HG02759 (cell line): ENCODE measurements at regions not wholly inside any gene's neighbourhood (a gene's known extent, or its start where the extent isn't known, plus 50 kb on each side); places are given as distances from the start of the nearest gene placed in this dataset.

Source experiments
- ATAC-seq: cut with Tn5 transposase; IDR thresholded peaks from one replicate; pipeline ENCODE4 v1.9.1; 2021; ENCODE audit warnings: mild to moderate bottlenecking, moderate library complexity; ENCODE audit not compliant: unreplicated experiment

DNA sequence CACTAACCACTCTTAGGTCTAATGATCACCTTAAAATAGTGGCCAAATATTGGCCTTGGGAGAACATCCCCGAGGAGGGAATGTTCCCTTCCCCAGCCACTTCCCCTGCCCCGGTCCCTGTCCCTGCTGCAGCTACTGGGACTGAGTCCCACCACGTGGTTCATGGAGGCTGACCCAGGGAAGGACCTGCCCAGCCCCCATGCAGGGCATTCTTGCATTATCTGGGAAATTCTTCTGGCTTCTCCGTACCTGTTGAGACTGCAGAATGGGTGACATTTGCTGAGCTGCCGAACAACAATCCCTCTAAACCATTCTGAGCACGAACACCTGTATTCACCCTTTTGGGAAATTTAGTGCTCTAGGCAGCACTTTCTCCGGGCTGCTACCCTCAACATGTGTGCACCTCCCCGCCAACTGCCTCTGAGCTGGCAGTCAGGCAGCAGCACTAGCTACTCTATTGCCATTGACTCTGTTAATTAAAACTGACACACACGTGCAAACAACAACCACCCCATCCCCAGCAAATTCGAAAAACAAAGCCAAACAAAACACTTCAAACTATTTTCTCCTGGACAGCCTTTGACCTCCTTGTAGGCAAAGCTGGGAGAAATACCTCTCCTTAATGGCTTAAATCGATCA, 567.4 kb upstream of the MKI67 start:
- ATAC-seq: no peak

DNA sequence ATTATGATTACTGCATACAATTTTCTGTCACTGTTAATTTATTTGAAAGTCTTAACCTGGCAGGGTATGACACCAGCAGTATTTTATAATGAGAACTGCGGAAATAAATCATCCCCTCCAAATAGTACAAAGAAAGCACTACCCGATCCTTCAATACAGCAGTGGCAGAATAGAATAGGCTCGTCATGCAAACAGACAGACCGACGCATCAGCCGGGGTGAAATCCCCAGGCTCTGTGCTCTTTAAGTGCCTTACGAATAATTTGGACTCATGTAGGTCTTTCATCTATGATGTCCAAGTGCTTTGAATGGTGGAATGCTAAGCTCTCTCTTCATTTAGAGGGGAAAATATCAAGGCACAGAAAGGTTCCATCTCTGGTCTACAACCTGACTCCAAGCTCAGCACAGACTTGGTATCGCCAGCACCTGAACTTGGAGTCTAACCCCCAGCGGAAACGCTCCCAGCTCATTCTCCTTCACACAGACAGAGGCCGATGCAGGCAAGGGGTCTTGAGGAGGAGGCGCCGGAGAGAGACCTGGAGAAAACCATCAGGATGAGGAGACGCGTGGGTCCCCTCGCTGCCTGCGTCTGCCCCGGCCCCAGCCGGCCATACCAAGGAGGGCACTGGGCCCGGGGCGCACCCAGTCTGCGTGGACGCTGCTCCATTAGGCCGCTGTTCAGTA, 568.1 kb upstream of the MKI67 start:
- no peak for ATAC-seq

DNA sequence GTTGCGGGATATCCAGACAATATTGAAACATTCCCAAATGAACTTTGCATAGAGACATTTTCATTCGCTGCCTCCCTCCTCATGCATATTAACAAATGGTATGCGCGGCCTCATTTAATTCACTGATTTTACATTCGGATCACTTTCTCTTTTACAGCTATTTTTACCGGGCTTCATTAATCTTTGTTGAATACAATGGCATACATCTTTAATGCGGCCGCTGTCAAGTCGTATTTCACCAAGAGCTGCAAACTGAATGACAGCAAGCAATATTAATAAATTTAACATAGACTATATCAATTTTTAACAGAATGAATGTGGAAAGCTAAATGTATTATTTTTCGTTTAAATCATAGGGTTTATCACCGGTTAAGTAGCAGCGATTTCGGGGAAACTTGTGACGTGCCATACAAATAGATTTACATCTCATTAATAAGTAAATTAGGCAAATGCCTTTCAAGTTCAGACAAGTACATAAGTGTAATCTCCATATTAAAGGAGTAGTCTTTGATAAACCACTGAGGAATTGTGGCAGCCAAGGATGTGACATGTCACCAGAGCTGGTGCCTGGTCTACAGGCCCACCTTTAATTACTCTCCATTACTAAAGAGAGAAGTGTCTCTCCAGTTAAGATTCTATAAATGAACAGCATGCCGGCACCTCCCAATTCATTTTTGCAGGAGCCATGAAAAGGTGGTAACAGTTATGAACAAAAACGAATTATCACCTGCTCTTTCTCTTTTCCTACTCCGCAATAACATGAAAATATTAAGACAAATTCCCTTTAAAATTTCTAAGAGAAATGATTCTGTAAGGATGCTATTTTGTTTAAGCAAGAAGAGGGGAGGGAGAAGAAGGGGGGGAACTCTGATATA, 568.9 kb upstream of the MKI67 start:
- ATAC-seq: no peak

DNA sequence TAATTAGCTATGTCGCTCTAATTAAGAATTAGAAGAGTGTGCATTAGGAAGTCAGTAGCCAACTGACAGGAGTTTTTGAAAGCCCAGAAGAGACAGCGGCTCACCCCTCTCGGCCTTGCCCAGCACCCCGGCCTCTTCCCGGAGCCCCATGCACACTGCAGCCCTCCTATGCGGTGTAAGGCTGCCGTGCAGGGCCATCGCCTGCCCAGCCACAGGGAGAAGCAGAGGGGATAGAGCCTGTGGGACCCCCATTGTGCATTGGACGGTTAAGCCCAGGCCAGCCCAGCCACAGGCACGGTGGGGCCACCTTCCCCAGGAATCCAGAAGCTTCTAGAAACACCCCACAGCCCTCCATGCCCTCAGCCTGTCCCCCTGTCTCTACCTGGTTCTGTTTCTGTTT, 569.7 kb upstream of the MKI67 start:
- ATAC-seq: no peak

DNA sequence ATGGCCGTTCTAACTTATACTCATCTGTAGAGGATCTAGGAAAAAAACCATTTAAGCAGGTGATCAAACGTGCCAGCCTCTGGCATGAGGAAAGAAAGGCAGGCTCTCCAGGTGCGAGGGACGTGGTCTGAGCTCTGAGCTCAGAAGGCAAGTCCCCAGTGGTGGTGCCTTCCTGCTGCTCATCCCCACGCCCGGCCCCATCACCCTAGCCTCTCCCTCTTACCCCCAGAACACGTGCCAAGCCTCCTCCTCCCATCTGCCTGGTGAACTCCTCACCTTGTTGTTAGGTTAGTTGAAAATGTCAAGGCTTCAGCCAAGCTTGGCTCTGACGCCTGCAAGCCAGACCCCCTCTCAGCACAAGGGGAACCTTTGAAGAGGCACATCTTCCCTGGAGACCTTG, 571.2 kb upstream of the MKI67 start:
- no peak for ATAC-seq

DNA sequence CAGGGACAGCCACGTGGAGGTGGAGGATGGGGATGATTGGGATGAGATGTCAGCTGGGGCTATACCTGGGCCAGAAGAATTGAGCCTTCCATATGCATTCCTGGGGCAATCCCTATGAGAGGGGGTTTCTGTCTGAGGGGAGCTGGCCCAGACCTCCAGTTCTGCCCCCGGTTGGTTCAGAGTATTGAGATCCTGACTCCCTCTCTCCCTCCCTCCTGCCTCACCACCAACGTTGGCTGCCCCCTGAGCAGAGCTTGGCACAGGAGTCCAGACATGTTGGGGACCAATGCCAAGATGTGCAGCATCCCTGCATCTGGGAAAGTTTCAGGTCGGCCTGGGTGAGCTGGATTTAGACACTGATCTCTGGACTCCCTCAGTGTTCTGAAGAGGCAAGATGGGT, 575.2 kb upstream of the MKI67 start:
- ATAC-seq: no peak

DNA sequence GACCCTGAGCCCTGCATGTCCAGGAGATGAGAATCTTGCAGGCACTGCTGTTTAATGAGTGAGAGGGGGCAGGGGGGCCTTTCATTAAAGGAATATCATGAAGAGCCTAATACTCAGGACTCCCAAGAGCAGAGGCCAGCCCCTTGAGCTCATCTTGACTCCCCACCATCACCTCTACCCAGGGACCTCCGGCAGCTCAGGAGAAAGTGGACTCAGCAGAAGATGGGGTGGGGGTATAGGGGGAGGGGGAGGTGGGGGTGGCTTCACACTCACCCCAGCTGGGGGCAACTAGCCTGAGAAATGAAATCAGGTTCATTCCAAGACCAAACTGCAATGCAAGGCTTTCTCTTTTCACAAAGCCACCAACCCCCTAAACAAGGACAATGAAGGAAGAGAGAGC, 575.6 kb upstream of the MKI67 start:
- ATAC-seq: no peak

DNA sequence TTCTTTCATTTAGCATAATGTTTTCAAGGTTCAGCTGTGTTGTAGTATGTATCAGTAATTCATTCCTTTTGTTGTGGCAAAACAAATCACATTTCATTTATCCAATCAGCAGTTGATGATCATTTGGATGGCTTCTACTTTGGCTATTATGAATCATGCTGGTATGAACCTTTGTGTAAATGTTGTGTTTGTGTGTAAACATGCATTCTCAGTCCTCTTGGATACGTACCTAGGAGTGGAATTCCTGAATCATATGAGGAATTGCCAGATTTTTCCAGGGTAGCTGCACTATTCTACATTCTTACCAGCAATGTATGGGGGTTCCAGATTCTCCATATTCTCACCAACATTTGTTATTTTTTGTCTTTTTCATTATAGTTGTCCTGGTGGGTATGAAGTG, 578.5 kb upstream of the MKI67 start:
- no peak for ATAC-seq

DNA sequence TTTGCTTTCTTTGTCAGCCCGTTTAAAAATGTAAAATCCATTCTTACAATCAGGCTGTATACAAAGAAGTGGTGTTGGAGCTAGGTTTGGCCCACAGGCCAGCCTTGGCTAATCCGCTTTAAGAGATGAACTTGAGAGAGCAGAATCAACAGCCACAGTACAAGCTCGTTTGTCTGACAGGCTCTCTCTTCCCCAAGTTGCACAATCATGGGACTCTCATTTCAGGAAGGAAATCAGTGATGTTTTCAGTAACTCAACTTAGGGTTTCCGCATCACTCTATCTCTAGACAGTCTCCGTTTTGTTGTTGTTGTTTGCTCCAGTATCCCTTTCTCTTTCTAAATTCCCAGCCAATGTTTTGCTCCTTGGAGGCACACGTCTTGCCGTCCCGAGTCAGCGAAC, 582.0 kb upstream of the MKI67 start:
- no peak for ATAC-seq

DNA sequence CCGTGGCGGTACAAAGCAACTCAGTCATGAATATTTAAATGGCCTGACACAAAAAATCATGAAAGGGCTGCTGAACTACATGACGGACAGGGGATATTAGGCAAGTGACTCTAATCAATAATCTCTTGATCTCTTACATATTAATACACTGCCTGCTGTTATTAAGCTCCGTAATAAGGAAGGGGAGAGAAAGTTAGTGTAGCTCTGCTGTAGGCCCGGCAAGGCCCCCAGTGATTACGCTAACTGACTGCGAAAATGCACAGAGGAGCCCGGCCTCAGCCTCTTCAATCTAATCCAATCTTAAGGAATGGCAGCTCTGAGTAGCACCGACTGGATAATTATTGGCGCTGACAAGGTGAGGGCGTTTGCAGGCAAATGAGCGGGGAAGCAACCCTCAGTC, 583.5 kb upstream of the MKI67 start:
- no peak for ATAC-seq

DNA sequence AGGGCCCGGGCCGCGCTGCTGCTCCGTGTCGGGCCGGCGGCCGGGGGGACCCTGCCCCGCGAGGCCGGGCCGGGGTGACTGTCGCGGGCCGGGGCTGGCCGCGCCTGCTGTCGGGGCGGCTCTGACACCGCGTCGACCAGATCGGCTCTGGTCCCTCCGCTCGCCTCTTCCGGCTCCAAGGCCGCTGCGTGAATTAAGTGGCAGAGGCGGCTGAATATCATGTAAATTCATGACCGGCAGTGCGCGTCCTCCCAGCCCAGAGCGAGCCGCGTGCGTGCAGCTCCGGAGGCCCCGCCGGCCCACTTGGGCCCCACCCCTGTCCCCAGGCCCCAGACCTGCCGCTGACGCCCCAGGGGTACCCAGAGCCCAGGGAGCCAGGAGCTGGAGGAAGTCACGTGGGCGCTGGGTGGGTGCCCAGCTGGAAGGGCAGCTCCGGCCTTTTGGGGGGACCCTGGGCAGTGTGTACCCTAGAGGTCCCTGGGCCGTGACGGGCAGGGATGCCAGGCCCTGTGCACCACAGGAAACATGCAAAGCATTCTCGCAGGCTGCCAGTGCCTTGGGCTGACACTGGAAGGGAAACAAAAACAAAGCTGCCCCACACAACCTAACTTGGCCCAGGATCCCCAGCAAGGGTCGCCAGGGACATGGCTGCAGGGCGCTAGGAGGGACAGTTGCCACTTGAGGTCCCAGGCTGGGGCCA, 584.0 kb upstream of the MKI67 start:
- ATAC-seq: no peak

DNA sequence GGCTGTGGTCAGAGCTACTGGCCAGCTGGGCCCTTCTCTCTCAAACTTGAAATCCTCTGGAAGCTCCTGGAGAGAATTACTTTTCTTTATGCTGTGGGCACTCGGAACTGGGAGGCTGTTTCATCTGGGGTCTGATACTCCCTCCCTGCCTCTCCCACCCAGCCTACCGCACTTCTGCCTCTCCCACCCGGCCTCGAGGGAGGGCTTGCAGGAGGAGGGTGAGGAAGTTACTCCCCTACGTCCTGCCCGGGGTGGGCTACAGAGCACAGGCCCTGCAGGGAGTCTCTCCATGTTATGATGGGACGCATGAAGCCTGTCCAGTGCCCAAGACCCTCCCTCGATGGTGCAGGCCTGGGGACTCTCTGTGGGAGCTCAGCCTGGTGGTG, 584.6 kb upstream of the MKI67 start:
- no peak for ATAC-seq

DNA sequence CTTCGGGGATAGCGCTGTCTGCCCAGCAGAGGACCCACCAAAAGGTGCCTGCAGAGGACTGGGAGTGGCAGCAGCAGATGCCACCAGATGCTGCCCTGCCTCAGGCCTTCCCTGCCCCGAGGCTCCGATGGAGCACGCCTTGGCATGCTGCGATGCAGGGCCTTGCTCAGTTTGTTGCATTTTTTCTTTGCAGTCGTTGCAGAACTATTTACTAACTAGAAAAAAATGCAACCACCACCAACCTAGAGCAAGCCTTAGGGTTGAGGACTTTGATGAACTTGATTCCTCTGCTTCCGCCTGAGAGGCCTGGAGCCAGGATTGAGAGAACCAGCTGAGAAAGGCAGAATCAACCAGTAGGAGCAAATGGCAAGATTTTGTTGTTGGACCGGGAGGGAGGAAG, 585.6 kb upstream of the MKI67 start:
- no peak for ATAC-seq

DNA sequence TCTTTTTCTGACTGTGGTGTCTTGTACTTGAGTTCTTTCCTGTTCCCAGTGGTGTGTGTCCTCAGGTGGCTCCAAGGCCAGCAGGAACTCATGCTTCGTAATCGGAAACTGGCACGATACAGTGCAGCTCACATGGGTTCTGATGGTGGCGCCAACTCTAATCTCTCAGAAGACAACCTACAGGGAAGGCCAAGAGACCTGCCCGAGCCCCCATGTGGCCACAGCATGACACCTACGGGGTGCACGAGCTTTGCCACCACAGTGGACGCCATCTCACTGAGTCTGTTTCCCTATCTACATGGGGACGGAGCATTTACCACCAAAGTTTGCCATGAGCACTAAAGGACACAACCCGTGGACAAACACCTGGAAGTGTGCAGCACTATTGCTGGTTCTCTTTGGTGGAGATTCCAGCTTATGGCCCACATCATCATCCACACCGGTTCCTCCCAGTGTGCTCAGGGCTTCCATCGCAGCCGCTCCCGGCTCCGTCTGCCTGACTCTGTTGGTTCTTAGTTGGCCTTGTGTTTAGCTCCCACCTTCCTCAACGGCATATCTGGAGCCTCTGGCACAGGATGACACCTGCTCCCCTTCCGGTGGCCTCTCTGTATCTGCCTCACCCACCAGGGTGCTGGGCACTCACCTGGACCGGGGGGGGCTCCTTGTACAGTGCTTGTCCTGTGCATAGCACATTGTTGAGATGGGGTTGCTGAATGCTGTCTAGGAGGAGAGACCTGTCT, 586.6 kb upstream of the MKI67 start:
- no peak for ATAC-seq

DNA sequence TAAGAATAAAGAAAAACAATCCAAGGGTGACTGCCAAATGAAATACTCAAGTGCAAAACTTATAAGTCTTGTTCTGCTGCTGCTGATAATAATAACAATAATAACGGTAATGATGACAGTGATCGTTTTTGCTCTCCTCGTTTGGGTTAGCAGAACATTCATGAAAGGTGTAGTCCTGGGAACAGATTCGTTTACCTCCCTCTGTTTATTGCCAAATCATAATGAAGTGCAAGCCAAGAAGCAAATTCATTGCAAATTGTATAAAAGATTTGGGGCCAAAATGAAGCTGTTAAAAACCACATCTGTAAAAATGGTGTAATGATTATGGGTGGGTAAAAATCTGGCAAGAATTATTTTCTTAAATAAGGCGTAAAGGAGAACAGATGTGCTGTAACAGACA, 587.2 kb upstream of the MKI67 start:
- no peak for ATAC-seq

DNA sequence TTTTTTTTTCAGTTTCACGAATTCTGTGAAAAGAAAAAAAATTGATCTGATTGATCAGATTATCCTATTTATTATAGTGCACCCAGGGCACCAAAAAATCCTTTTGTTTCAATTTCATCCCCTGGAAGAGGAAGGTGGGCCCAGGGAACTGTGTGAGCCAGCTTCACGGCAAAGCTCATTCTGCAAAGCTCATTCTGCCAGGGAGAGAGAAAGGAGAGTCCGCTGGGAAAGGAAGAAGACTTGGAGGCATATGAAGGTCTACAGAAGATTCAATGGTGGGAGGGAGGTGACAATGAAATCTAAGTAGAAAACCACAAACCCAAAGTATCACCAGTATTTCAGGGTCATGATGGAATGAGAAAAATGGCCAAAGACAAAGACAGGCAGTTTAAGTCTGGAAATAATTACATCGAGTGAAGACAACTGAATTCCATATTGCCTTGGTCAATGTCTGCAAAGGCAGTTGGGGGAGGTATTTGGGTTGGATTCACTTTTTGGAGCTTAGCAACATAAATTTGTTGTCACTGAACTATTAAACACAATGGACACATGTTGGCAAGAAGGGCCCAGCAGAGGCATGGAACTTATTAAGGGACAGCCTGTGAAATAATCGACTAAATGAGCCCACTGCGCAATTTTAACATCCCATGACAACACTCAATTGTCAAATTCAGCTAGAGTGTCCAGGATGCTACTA, 587.8 kb upstream of the MKI67 start:
- no peak for ATAC-seq

DNA sequence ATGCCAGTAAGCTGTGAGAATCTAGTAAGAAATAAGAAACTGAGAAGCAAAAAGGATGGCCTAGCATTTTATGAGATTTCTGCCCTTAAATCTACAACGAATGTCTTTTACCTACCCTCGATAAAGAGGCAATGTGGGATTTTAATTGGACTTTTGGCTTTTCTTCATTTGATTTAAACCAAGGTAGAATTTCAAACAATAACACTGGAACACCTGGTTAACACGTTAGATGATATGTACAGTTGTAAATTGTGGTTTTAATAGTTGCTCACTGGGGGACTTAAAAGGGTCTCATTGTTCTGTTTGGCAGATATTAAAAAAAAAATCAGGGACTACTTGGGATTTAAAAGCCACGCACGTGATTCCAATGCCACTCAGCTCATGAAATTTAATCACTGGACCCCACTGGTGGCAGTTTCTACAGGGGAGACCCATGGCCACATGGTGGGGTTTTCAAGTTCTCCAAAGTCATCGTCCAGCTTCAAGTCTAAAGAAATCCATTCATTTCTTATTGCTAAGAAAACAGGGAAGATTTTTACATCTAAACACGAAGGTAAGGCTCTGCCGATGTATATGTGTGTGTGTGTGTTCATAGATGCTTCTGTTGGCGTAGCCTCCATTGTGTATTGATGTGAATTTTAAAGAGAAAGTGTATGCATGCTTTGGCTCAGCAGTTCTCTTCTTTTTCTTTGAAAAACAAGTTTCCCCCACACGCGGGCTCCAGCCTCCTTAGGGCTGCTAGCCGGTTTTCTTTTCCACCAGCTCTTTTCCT, 588.6 kb upstream of the MKI67 start:
- no peak for ATAC-seq

DNA sequence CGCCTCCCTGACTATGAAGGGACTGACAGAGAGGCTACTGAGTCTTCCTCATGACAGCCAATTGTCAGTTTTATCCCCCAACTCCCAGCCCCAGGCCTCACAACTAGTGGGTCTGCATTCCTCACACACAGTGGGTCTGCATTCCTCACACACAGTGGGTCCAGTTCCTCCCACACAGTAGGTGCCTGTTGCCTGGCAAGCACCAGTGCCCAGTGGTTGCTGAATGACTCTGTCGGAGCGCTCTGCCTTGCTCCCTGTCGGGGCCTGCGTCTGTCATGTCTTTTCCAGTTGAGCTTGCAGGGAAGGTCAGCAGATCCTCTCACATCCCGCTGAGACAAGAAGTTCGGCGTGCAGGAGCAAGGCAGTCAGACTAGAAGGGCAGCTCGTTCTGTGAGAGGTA, 590.0 kb upstream of the MKI67 start:
- no peak for ATAC-seq

DNA sequence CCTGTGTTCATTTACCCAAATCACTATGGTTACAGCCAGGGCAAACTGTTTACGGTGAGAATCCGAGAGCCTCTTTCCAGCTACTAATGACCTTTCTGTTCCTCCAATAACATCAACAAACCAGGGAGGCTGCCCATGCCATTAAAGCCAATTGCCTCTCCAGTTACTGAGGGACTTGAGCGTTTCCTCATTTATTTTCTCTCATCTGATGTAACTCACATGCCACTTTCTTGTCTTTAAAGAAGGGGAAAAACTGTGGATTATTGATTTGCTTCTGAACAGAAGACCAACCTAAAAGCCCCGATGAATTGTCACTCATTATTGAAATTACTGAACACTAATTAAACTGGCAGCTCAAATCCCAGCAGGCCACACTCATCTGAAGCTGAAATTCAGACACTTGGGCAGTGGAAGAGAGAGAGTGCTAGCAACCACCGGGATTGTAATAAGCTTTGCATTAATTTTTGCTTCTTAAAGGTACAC, 595.8 kb upstream of the MKI67 start:
- ATAC-seq: no peak
